GM21381 (cell line): ENCODE measurements at regions not wholly inside any gene's neighbourhood (a gene's known extent, or its start where the extent isn't known, plus 50 kb on each side); places are given as distances from the start of the nearest gene placed in this dataset.

Experiments used
- ATAC-seq: cut with Tn5 transposase; IDR thresholded peaks from one replicate; pipeline ENCODE4 v1.9.1; 2021; ENCODE audit warnings: mild to moderate bottlenecking, moderate library complexity; ENCODE audit not compliant: unreplicated experiment

GRCh38 chr3:157815739-157816138 lies 290.5 kb downstream of the SHOX2 start:
- no peak for ATAC-seq

- no peak for ATAC-seq
These were observed 295.1 kb downstream of the SHOX2 start for GRCh38 chr3:157810924-157811718.

- no peak for ATAC-seq
These were observed 298.9 kb downstream of the SHOX2 start for GRCh38 chr3:157807280-157807679.

GRCh38 chr3:157805538-157805937 lies 300.7 kb downstream of the SHOX2 start:
- ATAC-seq, result no peak

GRCh38 chr3:157794771-157795170 lies 291.6 kb upstream of the VEPH1 start:
- ATAC-seq, result no peak

GRCh38 chr3:157793745-157794144 lies 290.5 kb upstream of the VEPH1 start:
- ATAC-seq, result no peak

GRCh38 chr3:157789162-157789561 lies 285.9 kb upstream of the VEPH1 start:
- no peak for ATAC-seq

GRCh38 chr3:157786618-157787017 lies 283.4 kb upstream of the VEPH1 start:
- ATAC-seq, result no peak

- ATAC-seq, result no peak
These were observed 283.0 kb upstream of the VEPH1 start for GRCh38 chr3:157786211-157786610.

GRCh38 chr3:157785102-157785826 lies 282.0 kb upstream of the VEPH1 start:
- ATAC-seq, result no peak

- no peak for ATAC-seq
These were observed 279.0 kb upstream of the VEPH1 start for GRCh38 chr3:157782236-157782635.

GRCh38 chr3:157776861-157777260 lies 273.6 kb upstream of the VEPH1 start:
- no peak for ATAC-seq

- no peak for ATAC-seq
These were observed 272.2 kb upstream of the VEPH1 start for GRCh38 chr3:157775446-157775845.

GRCh38 chr3:157769378-157769777 lies 266.2 kb upstream of the VEPH1 start:
- no peak for ATAC-seq

- ATAC-seq, result no peak
These were observed 264.4 kb upstream of the VEPH1 start for GRCh38 chr3:157767607-157768006.

- no peak for ATAC-seq
These were observed 260.4 kb upstream of the VEPH1 start for GRCh38 chr3:157763644-157764043.

- no peak for ATAC-seq
These were observed 256.1 kb upstream of the VEPH1 start for GRCh38 chr3:157759311-157759710.

- no peak for ATAC-seq
These were observed 252.0 kb upstream of the VEPH1 start for GRCh38 chr3:157755233-157755632.

- ATAC-seq, result no peak
These were observed 251.2 kb upstream of the VEPH1 start for GRCh38 chr3:157754451-157754850.

- no peak for ATAC-seq
These were observed 250.5 kb upstream of the VEPH1 start for GRCh38 chr3:157753787-157754136.

- ATAC-seq, result no peak
These were observed 250.0 kb upstream of the VEPH1 start for GRCh38 chr3:157752956-157753786.

GRCh38 chr3:157752554-157752953 lies 249.3 kb upstream of the VEPH1 start:
- no peak for ATAC-seq
